GM21737 (cell line): ENCODE measurements at regions not wholly inside any gene's neighbourhood (a gene's known extent, or its start where the extent isn't known, plus 50 kb on each side); places are given as distances from the start of the nearest gene placed in this dataset.

Source experiments
- ATAC-seq: cut with Tn5 transposase; IDR thresholded peaks from one replicate; pipeline ENCODE4 v1.9.1; 2021; ENCODE audit warnings: mild to moderate bottlenecking, moderate library complexity; ENCODE audit not compliant: unreplicated experiment

- ATAC-seq: no peak
Measured at GRCh38 chr2:30339071-30339470, 107.7 kb downstream of the LBH start.

- no peak for ATAC-seq
Measured at GRCh38 chr2:30341500-30342267, 105.4 kb upstream of the LCLAT1 start.

- no peak for ATAC-seq
Measured at GRCh38 chr2:30346471-30347169, 100.4 kb upstream of the LCLAT1 start.

- no peak for ATAC-seq
Measured at GRCh38 chr2:30348825-30349224, 98.2 kb upstream of the LCLAT1 start.

DNA sequence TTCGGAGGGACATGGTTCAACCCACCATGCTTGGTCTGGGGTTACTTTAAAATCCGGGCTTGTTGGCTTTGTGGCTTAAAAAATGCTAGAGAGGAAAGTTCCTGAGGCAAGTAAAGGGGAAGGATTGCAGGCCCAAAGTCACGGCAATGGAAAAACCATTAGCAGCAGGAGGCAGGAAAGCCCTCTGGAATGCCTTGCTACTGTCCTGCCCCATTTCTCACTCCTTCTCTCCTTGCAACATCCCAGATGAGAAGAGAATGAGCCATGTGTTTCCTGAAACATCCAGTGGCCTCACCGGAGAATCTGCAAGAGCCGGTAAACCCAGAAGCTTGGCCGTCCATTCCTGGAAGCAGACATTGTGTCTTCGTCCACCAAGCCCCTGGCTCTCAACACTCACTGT is 97.4 kb upstream of the LCLAT1 start:
- no peak for ATAC-seq

DNA sequence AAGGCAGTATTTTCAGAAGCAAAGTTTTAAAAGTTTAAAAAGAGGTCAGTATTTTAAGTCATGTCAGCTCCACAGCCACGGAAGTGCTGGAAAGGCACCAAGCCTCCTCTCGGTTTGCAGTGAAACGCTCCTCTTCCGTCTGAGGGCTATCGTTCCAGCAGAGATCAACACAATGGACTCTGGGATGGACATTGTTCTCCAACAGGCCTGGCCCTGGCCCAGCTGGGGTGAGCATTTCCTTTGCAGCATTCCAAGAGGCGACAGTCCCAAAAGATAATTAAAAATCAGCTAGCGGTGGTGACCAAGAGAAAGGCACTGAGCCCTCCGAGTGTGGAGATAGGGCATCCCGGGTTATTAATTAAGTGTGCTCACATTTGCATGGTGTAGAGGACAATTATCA is 95.9 kb upstream of the LCLAT1 start:
- no peak for ATAC-seq

DNA sequence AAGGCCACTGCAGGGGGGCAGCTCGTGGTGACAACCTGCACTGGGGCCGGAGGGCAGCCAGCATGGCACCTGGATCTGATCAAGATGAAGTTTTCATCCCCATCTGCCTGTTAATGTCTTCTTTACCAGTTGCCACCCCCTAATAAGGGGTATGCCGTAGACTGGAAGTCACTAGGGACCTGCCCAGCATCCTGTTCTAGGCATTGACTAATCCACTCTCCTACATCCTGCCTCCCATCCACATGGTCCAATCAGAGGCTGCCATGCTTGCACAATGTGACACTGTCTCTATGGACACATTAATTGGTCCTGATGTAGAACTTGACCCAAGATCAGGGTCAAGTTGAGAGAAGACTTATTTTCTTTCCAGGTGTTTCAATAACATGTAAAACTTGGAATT is 95.1 kb upstream of the LCLAT1 start:
- no peak for ATAC-seq

DNA sequence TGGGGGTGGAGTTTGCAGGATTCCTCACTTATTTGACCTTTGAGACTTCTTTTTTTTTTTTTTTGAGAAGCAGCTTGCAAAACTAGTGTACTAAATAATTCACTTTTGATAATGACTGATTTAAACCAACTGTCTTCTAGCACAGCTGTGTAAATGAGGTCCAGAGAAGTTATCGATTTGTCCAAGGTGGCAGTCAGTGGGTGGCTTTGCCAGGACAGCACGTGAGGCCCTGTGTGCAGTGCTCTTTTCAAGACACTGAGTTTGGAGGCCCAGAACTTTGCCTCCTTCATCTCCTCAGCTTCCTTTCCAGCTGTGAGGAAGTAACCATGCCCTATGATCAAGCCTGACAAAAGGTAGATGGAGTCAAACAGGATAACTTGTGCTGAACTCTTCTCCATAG is 92.9 kb upstream of the LCLAT1 start:
- ATAC-seq: no peak

DNA sequence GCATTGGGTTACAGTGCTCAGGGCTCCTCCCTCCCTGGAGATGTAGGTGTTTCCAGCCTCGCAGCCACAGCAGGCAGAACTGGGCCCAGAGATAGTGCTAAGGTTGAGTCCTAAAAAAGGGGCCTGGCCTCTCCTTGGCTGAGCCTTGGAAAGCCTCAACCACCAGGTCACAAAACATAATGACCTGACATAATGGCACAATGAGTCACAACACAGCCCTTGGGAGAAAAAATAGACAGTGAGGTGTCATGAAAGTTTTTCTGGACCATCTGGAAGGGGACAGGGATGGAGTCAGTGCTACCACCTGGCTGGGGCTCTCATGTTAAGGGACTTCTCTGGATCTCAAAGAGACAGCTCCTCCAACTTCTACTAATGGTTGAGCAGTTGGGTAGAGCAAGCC is 92.4 kb upstream of the LCLAT1 start:
- ATAC-seq: no peak

DNA sequence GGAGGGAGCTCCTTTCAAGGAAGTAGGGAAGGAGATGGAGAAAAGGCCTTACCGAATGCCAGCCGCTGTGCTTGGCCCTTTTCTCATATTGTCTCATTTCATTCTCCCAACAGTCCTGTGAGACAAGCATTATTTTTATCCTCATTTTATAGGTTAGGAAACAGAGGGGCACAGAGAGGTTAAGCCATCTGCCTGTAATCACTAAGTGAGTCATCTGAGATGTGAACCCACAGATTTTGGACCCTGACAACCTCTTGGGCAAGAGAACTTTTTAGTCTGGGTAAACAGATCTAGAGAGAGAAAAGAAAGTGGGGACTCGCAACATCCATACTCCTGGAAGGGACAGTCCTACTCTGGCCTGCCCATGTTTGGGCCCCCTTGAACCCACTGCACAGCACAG is 91.7 kb upstream of the LCLAT1 start:
- ATAC-seq: no peak

DNA sequence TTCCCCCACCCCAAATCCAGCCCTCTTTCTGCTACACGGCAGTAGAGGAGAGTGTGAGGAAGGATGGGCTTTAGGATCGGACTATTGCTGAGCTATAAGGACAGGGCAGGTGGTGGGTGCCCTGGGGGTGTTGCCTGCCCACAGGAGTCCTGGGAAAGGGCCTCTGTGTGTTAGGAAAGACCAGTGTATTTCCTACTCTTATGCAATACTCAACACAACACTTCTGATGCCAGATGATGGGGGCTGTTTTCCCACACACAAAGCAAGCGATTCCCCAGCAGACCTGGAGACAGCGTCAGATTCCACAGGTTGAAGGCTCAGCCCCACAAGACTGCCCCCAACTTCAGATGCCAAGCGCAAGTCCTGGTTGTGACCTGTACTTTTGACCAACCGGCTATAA is 91.0 kb upstream of the LCLAT1 start:
- ATAC-seq: no peak

DNA sequence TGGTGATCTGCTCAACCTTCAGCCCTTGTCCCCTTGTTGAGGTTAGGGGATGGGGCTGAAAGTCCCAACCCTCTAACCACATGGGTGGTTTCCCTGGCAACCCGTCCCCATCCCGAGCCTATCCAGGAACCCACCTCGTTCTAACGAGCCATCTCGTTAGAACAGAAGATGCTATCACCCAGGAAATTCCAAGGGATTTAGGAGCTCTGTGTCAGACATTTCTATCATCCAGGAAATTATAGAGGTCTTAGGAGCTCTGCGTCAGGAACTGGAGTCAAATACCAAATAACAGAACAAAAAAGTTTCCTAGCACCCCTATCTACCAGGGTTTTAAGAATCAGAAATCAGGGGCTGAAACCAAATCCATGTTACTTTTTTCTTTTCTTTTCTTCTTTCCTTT is 90.3 kb upstream of the LCLAT1 start:
- no peak for ATAC-seq

DNA sequence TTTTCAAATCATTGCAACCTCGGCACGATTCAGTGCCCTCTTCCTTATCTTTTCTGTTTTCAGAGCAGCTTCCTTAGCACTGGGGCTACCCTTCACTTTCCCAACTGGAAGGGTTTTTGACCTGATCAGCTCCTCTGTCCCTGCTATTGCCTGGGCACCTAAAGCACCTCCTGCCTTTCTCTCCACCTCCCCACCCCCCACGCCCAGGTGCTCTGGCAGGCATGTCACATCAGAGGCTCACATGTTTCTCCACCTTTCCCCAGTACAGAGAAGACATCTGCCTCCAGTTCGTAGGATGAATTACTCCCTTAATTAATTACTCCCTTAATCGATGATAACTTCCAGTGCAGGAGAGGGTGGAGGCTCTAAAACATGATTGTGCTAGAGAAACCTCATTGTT is 88.7 kb upstream of the LCLAT1 start:
- ATAC-seq: no peak

GRCh38 chr2:30358842-30359241 is 88.2 kb upstream of the LCLAT1 start:
- ATAC-seq: no peak

DNA sequence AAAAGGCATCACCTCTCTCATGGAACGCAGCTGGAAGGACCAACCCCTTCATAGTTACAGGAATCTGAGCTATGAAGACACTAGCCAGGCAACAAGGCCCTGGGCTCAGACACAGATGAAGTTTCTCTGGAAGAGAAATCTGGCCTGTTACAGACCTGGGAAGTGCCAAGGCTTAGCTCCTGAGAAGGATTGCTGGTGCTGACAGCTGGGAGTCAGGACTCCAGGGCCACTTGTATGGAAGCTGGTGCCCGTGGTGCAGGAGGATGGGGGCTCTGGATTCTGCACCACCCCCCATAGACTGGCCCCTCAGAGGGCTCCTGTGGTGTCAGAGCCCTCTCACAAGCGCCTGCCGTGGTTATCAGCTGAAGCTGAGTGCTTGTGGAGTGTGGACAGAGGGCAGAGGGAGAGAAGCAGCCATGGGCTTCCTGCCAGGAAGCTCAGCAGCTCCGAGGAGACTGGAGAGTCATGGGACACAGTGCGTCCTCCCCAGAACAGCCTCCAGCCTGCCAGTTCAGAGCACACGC is 87.3 kb upstream of the LCLAT1 start:
- ATAC-seq: no peak

- ATAC-seq: no peak
Measured at GRCh38 chr2:30361751-30362394, 85.2 kb upstream of the LCLAT1 start.

- ATAC-seq: no peak
Measured at GRCh38 chr2:30362468-30363081, 84.5 kb upstream of the LCLAT1 start.

GRCh38 chr2:30363406-30363805 is 83.6 kb upstream of the LCLAT1 start:
- ATAC-seq: no peak

DNA sequence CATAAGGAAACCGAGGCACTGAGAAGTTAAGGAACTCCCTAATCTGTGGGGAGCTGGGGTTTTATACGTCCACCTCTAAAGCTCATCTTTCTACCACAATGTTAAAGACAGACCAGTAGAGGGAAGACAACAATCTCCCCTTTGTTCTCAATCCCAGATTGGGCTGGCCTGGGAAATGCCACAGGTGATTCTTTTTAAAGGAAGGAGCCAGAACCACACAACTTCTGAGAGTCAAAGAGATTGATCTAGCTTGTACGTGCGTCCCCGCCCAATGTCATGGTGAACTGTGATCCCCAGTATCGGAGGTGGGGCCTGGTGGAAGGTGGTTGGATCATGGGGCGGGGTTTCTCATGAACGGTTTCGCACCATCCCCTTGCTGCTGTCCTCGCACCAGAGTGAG is 81.8 kb upstream of the LCLAT1 start:
- ATAC-seq: no peak

DNA sequence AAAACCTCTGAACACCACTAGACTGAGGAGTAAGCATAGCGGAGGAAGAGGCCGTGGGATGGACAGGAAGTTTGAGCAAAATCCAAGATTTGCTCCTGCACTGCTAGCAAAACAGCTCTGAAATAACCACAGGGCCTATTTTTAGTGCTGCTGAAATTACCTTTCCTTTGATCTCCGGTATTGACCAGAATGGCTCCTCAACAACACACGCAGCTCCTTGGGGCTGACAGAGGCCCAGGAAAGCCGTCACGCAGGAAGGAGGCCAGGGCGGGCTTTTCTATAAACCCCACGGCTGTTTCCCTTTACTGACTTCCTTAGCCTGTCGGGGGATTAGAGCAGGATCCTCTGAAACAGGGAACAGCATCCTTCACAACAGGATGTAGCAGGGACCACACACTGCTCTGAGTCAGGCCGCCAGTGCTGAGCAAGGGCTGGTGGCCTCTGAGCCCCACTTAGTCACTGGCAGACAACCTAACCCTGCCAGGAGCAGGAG is 80.8 kb upstream of the LCLAT1 start:
- ATAC-seq: no peak
